ENCODE measurements at regions not wholly inside any gene's neighbourhood (a gene's known extent, or its start where the extent isn't known, plus 50 kb on each side); places are given as distances from the start of the nearest gene placed in this dataset.
"Not testable (repeated sequence)": the region's sequence is repeated elsewhere in the genome, so short reads cannot be mapped to it uniquely, and the experiment has no call there.

GRCh38 chr11:97000481-97000880, 610.7 kb downstream of the JRKL start:
- H3K4me3 ChIP-seq (ENCODE audit: low read depth, low read length), result no peak overlapping the region
- no TSS peak for BruUV-seq (replicated peaks)
- H3K36me3 ChIP-seq (ENCODE audit: control insufficient read depth, insufficient read depth, low read length), result no peaks in the 10 kb centered on the region
- POLR2A ChIA-PET, result no interaction called here
- H3K27ac Mint-ChIP-seq (ENCODE audit: unreplicated experiment), result no peak overlapping the region
- no peak for TF ChIP-seq CTCF (IDR thresholded peaks at IDR 0.05; ENCODE audit: insufficient read depth in 1 of 2, low read depth in 1 of 2, low read length in 1 of 2, severe bottlenecking in 1 of 2, unreplicated experiment in 1 of 2)
- H3K4me1 Mint-ChIP-seq (ENCODE audit: low read depth, unreplicated experiment), result peaks cover 7% of the 10 kb centered on the region
- H3K4me1 ChIP-seq, result peaks cover 10% of the 10 kb centered on the region
- intact Hi-C loops (cut with micrococcal nuclease; ENCODE audit: unreplicated experiment), result no loop called here
- DNase-seq, result no peak
- CTCF ChIA-PET, result no interaction called here
- H3K27me3 ChIP-seq (replicated peaks; ENCODE audit: control insufficient read depth, insufficient read depth, low read length), result no peaks in the 10 kb centered on the region
- no peaks in the 10 kb centered on the region for H3K36me3 Mint-ChIP-seq (ENCODE audit: insufficient read depth, unreplicated experiment)
- H3K27me3 Mint-ChIP-seq (ENCODE audit: insufficient read depth, unreplicated experiment), result no peaks in the 10 kb centered on the region
- no peaks in the 10 kb centered on the region for H3K9me3 ChIP-seq
- no peak overlapping the region for H3K4me3 Mint-ChIP-seq (ENCODE audit: unreplicated experiment)
- H3K9me3 Mint-ChIP-seq (ENCODE audit: unreplicated experiment), result peaks cover 9% of the 10 kb centered on the region

DNA sequence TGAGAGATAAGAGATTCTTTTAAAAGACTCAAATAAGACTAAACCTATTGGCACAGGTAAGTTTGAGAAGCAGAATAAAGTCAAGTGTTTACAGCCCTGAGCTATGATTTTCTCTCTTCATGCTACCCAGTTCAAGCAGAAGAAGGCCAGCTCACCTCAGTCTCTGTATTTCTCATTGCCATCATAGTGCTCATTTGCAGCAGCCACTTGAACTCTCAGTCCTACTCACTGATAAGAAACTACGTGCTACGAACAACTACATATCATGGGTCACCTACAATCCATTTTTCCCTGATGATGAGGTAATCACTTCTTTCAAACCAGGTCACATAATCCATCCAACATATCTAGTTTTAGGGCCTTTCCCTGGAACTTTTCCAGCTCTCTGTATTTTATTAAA, 617.5 kb downstream of the JRKL start:
- H3K27ac Mint-ChIP-seq (ENCODE audit: unreplicated experiment), result no peak overlapping the region
- H3K27me3 Mint-ChIP-seq (ENCODE audit: insufficient read depth, unreplicated experiment), result no peaks in the 10 kb centered on the region
- H3K4me1 ChIP-seq, result peaks cover 8% of the 10 kb centered on the region; the same call in 1 of the 2 replicates
- TF ChIP-seq CTCF (IDR thresholded peaks at IDR 0.05; ENCODE audit: insufficient read depth in 1 of 2, low read depth in 1 of 2, low read length in 1 of 2, severe bottlenecking in 1 of 2, unreplicated experiment in 1 of 2), result no peak
- no peak for DNase-seq
- H3K27me3 ChIP-seq (replicated peaks; ENCODE audit: control insufficient read depth, insufficient read depth, low read length), result no peaks in the 10 kb centered on the region
- no TSS peak for BruUV-seq (replicated peaks)
- H3K36me3 Mint-ChIP-seq (ENCODE audit: insufficient read depth, unreplicated experiment), result no peaks in the 10 kb centered on the region
- peaks cover 10% of the 10 kb centered on the region for H3K9me3 Mint-ChIP-seq (ENCODE audit: unreplicated experiment)
- H3K4me3 Mint-ChIP-seq (ENCODE audit: unreplicated experiment), result no peak overlapping the region
- ChIA-PET POLR2A (no interaction called here), CTCF (no interaction called here)
- no peaks in the 10 kb centered on the region for H3K36me3 ChIP-seq (ENCODE audit: control insufficient read depth, insufficient read depth, low read length)
- H3K4me3 ChIP-seq (ENCODE audit: low read depth, low read length), result no peak overlapping the region
- peaks cover 10% of the 10 kb centered on the region for H3K4me1 Mint-ChIP-seq (ENCODE audit: low read depth, unreplicated experiment)
- H3K9me3 ChIP-seq, result no peaks in the 10 kb centered on the region
- intact Hi-C loops (cut with micrococcal nuclease; ENCODE audit: unreplicated experiment), result no loop called here

- H3K4me1 ChIP-seq, result peaks cover 10% of the 10 kb centered on the region
- intact Hi-C loops (cut with micrococcal nuclease; ENCODE audit: unreplicated experiment), result no loop called here
- peaks cover 10% of the 10 kb centered on the region for H3K9me3 ChIP-seq
- H3K4me1 Mint-ChIP-seq (ENCODE audit: low read depth, unreplicated experiment), result peaks cover 10% of the 10 kb centered on the region
- no peaks in the 10 kb centered on the region for H3K36me3 ChIP-seq (ENCODE audit: control insufficient read depth, insufficient read depth, low read length)
- POLR2A ChIA-PET, result no interaction called here
- no peak for DNase-seq
- no peak overlapping the region for H3K27ac Mint-ChIP-seq (ENCODE audit: unreplicated experiment)
- peaks cover 15% of the 10 kb centered on the region for H3K9me3 Mint-ChIP-seq (ENCODE audit: unreplicated experiment)
- CTCF ChIA-PET, result no interaction called here
- no peaks in the 10 kb centered on the region for H3K36me3 Mint-ChIP-seq (ENCODE audit: insufficient read depth, unreplicated experiment)
- H3K4me3 ChIP-seq (ENCODE audit: low read depth, low read length), result no peak overlapping the region
- no peak overlapping the region for H3K4me3 Mint-ChIP-seq (ENCODE audit: unreplicated experiment)
- H3K27me3 Mint-ChIP-seq (ENCODE audit: insufficient read depth, unreplicated experiment), result no peaks in the 10 kb centered on the region
- no peaks in the 10 kb centered on the region for H3K27me3 ChIP-seq (replicated peaks; ENCODE audit: control insufficient read depth, insufficient read depth, low read length)
- no TSS peak for BruUV-seq (replicated peaks)
- no peak for TF ChIP-seq CTCF (IDR thresholded peaks at IDR 0.05; ENCODE audit: insufficient read depth in 1 of 2, low read depth in 1 of 2, low read length in 1 of 2, severe bottlenecking in 1 of 2, unreplicated experiment in 1 of 2)
Observed at GRCh38 chr11:97009613-97010012, 619.8 kb downstream of the JRKL start.

DNA sequence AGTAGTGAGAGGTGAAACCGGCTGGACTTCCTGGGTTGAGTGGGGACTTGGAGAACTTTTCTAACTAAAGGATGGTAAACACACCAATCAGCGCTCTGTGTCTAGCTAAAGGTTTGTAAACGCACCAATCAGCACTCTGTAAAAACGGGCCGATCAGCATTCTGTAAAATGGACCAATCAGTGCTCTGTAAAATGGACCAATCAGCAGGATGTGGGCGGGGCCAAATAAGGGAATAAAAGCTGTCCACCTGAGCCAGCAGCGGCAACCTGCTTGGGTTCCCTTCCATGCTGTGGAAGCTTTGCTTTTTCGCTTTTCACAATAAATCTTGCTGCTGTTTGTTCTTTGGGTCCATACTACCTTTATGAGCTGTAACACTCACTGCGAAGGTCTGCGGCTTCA, 621.2 kb downstream of the JRKL start:
- H3K4me3 Mint-ChIP-seq (ENCODE audit: unreplicated experiment); intact Hi-C loops (cut with micrococcal nuclease; ENCODE audit: unreplicated experiment); H3K4me3 ChIP-seq (ENCODE audit: low read depth, low read length); H3K27ac Mint-ChIP-seq (ENCODE audit: unreplicated experiment); H3K27me3 Mint-ChIP-seq (ENCODE audit: insufficient read depth, unreplicated experiment); DNase-seq; H3K36me3 Mint-ChIP-seq (ENCODE audit: insufficient read depth, unreplicated experiment); H3K27me3 ChIP-seq (replicated peaks; ENCODE audit: control insufficient read depth, insufficient read depth, low read length); BruUV-seq (replicated peaks); CTCF ChIA-PET; H3K36me3 ChIP-seq (ENCODE audit: control insufficient read depth, insufficient read depth, low read length): not testable (repeated sequence)
- Histone ChIP-seq H3K4me1 (peaks cover 24% of the 10 kb centered on the region), H3K9me3 (peaks cover 21% of the 10 kb centered on the region)
- POLR2A ChIA-PET, result interaction anchor here (0.6 kb wide), 1 partner anchor 54 kb away, joined by 4 read pairs; no protein-coding TSS in a partner anchor
- peaks cover 19% of the 10 kb centered on the region for H3K4me1 Mint-ChIP-seq (ENCODE audit: low read depth, unreplicated experiment)
- peaks cover 29% of the 10 kb centered on the region for H3K9me3 Mint-ChIP-seq (ENCODE audit: unreplicated experiment)
